SK-N-SH treated with all-trans-retinoic acid at 6 μM for 48 hours (cell line): ENCODE measurements at regions not wholly inside any gene's neighbourhood (a gene's known extent, or its start where the extent isn't known, plus 50 kb on each side); places are given as distances from the start of the nearest gene placed in this dataset.

Experiments used
- ATAC-seq: fragments of 200-7000 bp; cut with Tn5 transposase; 3 replicates; pipeline ENCODE4 v1.9.1; 2020; ENCODE audit warnings: mild to moderate bottlenecking, moderate library complexity
- ARNTL ChIP-seq: fragments of 450-650 bp; formaldehyde crosslinking; IDR thresholded peaks from 2 replicates; pipeline ENCODE4 v1.5.0; 2020; ENCODE audit warnings: low read depth, mild to moderate bottlenecking, moderate library complexity, borderline replicate concordance
- BACH2 ChIP-seq: fragments of 250-450 bp; sonication (Bioruptor Pico); IDR thresholded peaks from 2 replicates; pipeline ENCODE4 v1.9.0; 2021; ENCODE audit warnings: mild to moderate bottlenecking, borderline replicate concordance
- CSDC2 ChIP-seq: fragments of 250-450 bp; sonication (Bioruptor Pico); IDR thresholded peaks from 2 replicates; pipeline ENCODE4 v1.5.0; 2020; ENCODE audit warnings: mild to moderate bottlenecking, moderate library complexity
- ESRRG ChIP-seq: fragments of 250-450 bp; sonication (Bioruptor Pico); IDR thresholded peaks from 2 replicates; pipeline ENCODE4 v1.6.1; 2021; ENCODE audit warnings: mild to moderate bottlenecking
- GLIS3 ChIP-seq: fragments of 250-450 bp; sonication (Bioruptor Pico); IDR thresholded peaks from 2 replicates; pipeline ENCODE4 v1.5.0; 2020; ENCODE audit warnings: mild to moderate bottlenecking, moderate library complexity
- ISL1 ChIP-seq: fragments of 250-450 bp; sonication (Bioruptor Pico); IDR thresholded peaks from 2 replicates; pipeline ENCODE4 v2.1.2; 2022; ENCODE audit warnings: mild to moderate bottlenecking, moderate library complexity
- OSR1 ChIP-seq: fragments of 250-450 bp; sonication (Bioruptor Pico); IDR thresholded peaks from 2 replicates; pipeline ENCODE4 v1.8.0; 2022; ENCODE audit warnings: moderate library complexity, mild to moderate bottlenecking, inconsistent platforms
- PPARA ChIP-seq: fragments of 250-450 bp; sonication (Bioruptor Pico); IDR thresholded peaks from 2 replicates; pipeline ENCODE4 v1.5.0; 2020; ENCODE audit warnings: mild to moderate bottlenecking, borderline replicate concordance
- RARB ChIP-seq: fragments of 250-450 bp; sonication (Bioruptor Pico); IDR thresholded peaks from 2 replicates; pipeline ENCODE4 v1.8.0; 2021; ENCODE audit warnings: mild to moderate bottlenecking, moderate library complexity
- SNAI2 ChIP-seq: fragments of 250-450 bp; sonication (Bioruptor Pico); IDR thresholded peaks from 2 replicates; pipeline ENCODE4 v1.5.0; 2020; ENCODE audit warnings: mild to moderate bottlenecking, moderate library complexity
- TCF4 ChIP-seq: fragments of 250-450 bp; sonication (Bioruptor Pico); IDR thresholded peaks from 2 replicates; pipeline ENCODE4 v1.8.0; 2021; ENCODE audit warnings: mild to moderate bottlenecking, moderate library complexity, borderline replicate concordance
- TOX ChIP-seq: fragments of 250-450 bp; sonication (Bioruptor Pico); IDR thresholded peaks from 2 replicates; pipeline ENCODE4 v1.8.0; 2021; ENCODE audit warnings: mild to moderate bottlenecking, moderate library complexity, borderline replicate concordance
- ZFP3 ChIP-seq: fragments of 250-450 bp; sonication (Bioruptor Pico); IDR thresholded peaks from 2 replicates; pipeline ENCODE4 v1.5.0; 2020; ENCODE audit warnings: mild to moderate bottlenecking, moderate library complexity
- ZFP30 ChIP-seq: fragments of 450-650 bp; formaldehyde crosslinking; IDR thresholded peaks from 2 replicates; pipeline ENCODE4 v1.5.0; 2022; ENCODE audit warnings: mild to moderate bottlenecking, moderate library complexity
- ZNF565 ChIP-seq: fragments of 450-650 bp; formaldehyde crosslinking; conservative IDR thresholded peaks from 2 replicates; pipeline ENCODE4 v1.5.0; 2020; ENCODE audit warnings: low read depth, mild to moderate bottlenecking, moderate library complexity
- ZNF70 ChIP-seq: fragments of 450-650 bp; formaldehyde crosslinking; IDR thresholded peaks from 2 replicates; pipeline ENCODE4 v1.5.0; 2020; ENCODE audit warnings: mild to moderate bottlenecking, moderate library complexity
- ZNF8 ChIP-seq: fragments of 450-650 bp; formaldehyde crosslinking; IDR thresholded peaks from 2 replicates; pipeline ENCODE4 v1.5.0; 2020; ENCODE audit warnings: mild to moderate bottlenecking, moderate library complexity
- TF ChIP-seq, protein P1 (sequence below): fragments of 250-450 bp; sonication (Bioruptor Pico); IDR thresholded peaks from 2 replicates; pipeline ENCODE4 v1.8.0; 2020; ENCODE audit warnings: mild to moderate bottlenecking, moderate library complexity, borderline replicate concordance
- TF ChIP-seq, protein P2 (sequence below): fragments of 250-450 bp; sonication (Bioruptor Pico); IDR thresholded peaks from 2 replicates; pipeline ENCODE4 v1.5.0; 2020; ENCODE audit warnings: mild to moderate bottlenecking, moderate library complexity
- TF ChIP-seq, protein P3 (sequence below): fragments of 250-450 bp; sonication (Bioruptor Pico); IDR thresholded peaks from 2 replicates; pipeline ENCODE4 v1.5.1; 2020; ENCODE audit warnings: low read depth, mild to moderate bottlenecking, moderate library complexity
- TF ChIP-seq, protein P4 (sequence below): fragments of 250-450 bp; sonication (Bioruptor Pico); IDR thresholded peaks from 2 replicates; pipeline ENCODE4 v1.8.0; 2021; ENCODE audit warnings: low read depth, mild to moderate bottlenecking, moderate library complexity, borderline replicate concordance
- TF ChIP-seq, protein P5 (sequence below): fragments of 250-450 bp; sonication (Bioruptor Pico); IDR thresholded peaks from 2 replicates; pipeline ENCODE4 v1.5.1; 2021; ENCODE audit warnings: mild to moderate bottlenecking, moderate library complexity

DNA sequence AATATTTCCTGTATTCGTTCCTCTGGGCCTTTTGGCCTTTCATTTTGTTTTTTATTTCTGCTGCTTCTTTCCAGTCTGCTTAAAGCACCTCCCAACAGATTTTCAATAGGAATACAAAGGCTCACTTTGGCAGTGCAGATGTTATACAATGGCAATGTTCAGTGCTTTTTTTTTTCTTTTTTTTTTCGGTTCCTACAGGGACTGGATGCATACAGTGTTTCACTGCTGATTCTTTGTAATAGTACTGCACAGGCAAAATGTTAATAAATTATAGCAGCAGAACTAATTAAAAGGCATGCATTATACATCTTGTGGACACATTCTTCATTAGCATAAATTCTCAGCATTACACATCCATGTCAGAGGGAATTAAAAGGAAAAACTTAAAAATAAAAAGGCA lies 356.6 kb upstream of the C9orf72 start:
- TF ChIP-seq ZFP30 (no peak), RARB (CRISPR knock-in tag) (no peak), ISL1 (CRISPR knock-in tag) (no peak), ARNTL (CRISPR knock-in tag) (no peak), SNAI2 (no peak), GLIS3 (CRISPR knock-in tag) (no peak), ESRRG (CRISPR knock-in tag) (no peak), ZNF8 (CRISPR knock-in tag) (no peak), ZNF565 (CRISPR knock-in tag) (no peak), TCF4 (CRISPR knock-in tag) (no peak), ZNF70 (CRISPR knock-in tag) (no peak), OSR1 (CRISPR knock-in tag) (no peak)
- TF ChIP-seq, protein P1, sequence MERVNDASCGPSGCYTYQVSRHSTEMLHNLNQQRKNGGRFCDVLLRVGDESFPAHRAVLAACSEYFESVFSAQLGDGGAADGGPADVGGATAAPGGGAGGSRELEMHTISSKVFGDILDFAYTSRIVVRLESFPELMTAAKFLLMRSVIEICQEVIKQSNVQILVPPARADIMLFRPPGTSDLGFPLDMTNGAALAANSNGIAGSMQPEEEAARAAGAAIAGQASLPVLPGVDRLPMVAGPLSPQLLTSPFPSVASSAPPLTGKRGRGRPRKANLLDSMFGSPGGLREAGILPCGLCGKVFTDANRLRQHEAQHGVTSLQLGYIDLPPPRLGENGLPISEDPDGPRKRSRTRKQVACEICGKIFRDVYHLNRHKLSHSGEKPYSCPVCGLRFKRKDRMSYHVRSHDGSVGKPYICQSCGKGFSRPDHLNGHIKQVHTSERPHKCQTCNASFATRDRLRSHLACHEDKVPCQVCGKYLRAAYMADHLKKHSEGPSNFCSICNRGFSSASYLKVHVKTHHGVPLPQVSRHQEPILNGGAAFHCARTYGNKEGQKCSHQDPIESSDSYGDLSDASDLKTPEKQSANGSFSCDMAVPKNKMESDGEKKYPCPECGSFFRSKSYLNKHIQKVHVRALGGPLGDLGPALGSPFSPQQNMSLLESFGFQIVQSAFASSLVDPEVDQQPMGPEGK (CRISPR knock-in tag), result no peak
- TF ChIP-seq, protein P2, sequence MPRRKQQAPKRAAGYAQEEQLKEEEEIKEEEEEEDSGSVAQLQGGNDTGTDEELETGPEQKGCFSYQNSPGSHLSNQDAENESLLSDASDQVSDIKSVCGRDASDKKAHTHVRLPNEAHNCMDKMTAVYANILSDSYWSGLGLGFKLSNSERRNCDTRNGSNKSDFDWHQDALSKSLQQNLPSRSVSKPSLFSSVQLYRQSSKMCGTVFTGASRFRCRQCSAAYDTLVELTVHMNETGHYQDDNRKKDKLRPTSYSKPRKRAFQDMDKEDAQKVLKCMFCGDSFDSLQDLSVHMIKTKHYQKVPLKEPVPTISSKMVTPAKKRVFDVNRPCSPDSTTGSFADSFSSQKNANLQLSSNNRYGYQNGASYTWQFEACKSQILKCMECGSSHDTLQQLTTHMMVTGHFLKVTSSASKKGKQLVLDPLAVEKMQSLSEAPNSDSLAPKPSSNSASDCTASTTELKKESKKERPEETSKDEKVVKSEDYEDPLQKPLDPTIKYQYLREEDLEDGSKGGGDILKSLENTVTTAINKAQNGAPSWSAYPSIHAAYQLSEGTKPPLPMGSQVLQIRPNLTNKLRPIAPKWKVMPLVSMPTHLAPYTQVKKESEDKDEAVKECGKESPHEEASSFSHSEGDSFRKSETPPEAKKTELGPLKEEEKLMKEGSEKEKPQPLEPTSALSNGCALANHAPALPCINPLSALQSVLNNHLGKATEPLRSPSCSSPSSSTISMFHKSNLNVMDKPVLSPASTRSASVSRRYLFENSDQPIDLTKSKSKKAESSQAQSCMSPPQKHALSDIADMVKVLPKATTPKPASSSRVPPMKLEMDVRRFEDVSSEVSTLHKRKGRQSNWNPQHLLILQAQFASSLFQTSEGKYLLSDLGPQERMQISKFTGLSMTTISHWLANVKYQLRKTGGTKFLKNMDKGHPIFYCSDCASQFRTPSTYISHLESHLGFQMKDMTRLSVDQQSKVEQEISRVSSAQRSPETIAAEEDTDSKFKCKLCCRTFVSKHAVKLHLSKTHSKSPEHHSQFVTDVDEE (CRISPR knock-in tag), result no peak
- TF ChIP-seq, protein P3, sequence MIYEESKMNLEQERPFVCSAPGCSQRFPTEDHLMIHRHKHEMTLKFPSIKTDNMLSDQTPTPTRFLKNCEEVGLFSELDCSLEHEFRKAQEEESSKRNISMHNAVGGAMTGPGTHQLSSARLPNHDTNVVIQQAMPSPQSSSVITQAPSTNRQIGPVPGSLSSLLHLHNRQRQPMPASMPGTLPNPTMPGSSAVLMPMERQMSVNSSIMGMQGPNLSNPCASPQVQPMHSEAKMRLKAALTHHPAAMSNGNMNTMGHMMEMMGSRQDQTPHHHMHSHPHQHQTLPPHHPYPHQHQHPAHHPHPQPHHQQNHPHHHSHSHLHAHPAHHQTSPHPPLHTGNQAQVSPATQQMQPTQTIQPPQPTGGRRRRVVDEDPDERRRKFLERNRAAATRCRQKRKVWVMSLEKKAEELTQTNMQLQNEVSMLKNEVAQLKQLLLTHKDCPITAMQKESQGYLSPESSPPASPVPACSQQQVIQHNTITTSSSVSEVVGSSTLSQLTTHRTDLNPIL (CRISPR knock-in tag), result no peak
- ATAC-seq, result no peak

DNA sequence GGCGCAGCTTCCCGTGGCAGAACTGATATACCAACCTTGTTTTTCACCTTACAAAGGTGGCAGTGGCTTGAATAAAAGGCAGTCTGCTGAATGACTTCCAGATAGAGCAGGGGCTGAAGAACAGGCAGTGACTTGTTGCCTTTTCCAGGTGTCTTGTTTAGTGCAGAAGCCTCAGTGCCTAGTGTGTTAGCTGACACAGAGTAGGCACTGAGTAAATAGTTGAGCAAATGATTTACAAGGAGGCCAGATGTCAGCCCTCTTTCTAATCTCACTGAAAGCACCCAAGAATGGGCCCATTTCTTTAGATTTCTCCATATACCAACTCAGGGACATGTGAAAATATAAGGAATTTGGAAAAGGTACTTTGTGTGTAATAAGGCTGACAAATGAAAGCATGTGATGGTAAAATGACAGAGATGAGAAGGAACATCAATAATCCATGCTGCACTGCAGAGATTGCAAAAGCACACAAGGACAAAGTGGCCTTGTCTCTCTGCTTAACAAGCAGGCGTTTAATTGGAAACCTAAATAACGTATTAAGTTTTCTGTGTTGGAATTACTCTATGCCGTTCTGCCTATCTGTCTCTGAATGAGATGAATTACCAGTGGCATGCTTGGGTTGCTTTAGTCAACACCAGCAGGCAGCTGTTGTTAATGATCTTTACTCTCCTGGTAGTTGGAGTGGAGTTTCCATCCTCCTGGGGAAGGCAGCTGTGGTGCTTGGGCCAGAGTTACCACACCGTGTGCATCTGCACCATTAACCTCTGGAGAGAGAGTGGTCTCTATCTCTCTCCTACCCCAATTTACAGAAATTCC lies 360.1 kb upstream of the C9orf72 start:
- TF ChIP-seq CSDC2 (CRISPR knock-in tag) (no peak), ZNF70 (CRISPR knock-in tag) (no peak), ZFP30 (no peak), RARB (CRISPR knock-in tag) (no peak), TCF4 (CRISPR knock-in tag) (no peak), ZNF8 (CRISPR knock-in tag) (no peak), BACH2 (CRISPR knock-in tag) (no peak), GLIS3 (CRISPR knock-in tag) (no peak), OSR1 (CRISPR knock-in tag) (no peak), ESRRG (CRISPR knock-in tag) (no peak), SNAI2 (no peak), ARNTL (CRISPR knock-in tag) (no peak), ZFP3 (CRISPR knock-in tag) (no peak), PPARA (CRISPR knock-in tag) (no peak), ZNF565 (CRISPR knock-in tag) (no peak), ISL1 (CRISPR knock-in tag) (no peak), TOX (no peak)
- TF ChIP-seq, protein P4, sequence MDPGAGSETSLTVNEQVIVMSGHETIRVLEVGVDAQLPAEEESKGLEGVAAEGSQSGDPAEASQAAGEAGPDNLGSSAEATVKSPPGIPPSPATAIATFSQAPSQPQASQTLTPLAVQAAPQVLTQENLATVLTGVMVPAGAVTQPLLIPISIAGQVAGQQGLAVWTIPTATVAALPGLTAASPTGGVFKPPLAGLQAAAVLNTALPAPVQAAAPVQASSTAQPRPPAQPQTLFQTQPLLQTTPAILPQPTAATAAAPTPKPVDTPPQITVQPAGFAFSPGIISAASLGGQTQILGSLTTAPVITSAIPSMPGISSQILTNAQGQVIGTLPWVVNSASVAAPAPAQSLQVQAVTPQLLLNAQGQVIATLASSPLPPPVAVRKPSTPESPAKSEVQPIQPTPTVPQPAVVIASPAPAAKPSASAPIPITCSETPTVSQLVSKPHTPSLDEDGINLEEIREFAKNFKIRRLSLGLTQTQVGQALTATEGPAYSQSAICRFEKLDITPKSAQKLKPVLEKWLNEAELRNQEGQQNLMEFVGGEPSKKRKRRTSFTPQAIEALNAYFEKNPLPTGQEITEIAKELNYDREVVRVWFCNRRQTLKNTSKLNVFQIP, result no peak
- TF ChIP-seq, protein P5, sequence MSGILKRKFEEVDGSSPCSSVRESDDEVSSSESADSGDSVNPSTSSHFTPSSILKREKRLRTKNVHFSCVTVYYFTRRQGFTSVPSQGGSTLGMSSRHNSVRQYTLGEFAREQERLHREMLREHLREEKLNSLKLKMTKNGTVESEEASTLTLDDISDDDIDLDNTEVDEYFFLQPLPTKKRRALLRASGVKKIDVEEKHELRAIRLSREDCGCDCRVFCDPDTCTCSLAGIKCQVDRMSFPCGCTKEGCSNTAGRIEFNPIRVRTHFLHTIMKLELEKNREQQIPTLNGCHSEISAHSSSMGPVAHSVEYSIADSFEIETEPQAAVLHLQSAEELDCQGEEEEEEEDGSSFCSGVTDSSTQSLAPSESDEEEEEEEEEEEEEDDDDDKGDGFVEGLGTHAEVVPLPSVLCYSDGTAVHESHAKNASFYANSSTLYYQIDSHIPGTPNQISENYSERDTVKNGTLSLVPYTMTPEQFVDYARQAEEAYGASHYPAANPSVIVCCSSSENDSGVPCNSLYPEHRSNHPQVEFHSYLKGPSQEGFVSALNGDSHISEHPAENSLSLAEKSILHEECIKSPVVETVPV, result no peak
- no peak for ATAC-seq
